ENCODE measurements at regions not wholly inside any gene's neighbourhood (a gene's known extent, or its start where the extent isn't known, plus 50 kb on each side); places are given as distances from the start of the nearest gene placed in this dataset.

GRCh38 chr11:127588431-127588830, 587.9 kb upstream of the KIRREL3 start:
- TF ChIP-seq CTCF (IDR thresholded peaks at IDR 0.05) (no peak), EZH2 (IDR thresholded peaks at IDR 0.05; ENCODE audit: borderline replicate concordance, insufficient read depth, low read depth, low read length, poor library complexity, severe bottlenecking) (no peak)

Measured in B cell (primary cell).